Gastrocnemius medialis (tissue), 4 donors: ENCODE measurements at regions not wholly inside any gene's neighbourhood (a gene's known extent, or its start where the extent isn't known, plus 50 kb on each side); places are given as distances from the start of the nearest gene placed in this dataset.

Experiments used
- CTCF ChIP-seq, 5 experiments: fragments of 450-650 bp in 3 of 5; fragments of 200-600 bp in 2 of 5; sonication (generic) in 2 of 5; IDR thresholded peaks in 4 of 5; conservative IDR thresholded peaks in 1 of 5; 1 replicate in 4 of 5; 2 replicates in 1 of 5; pipeline ENCODE4 v1.5.1; 2016 to 2019; ENCODE audit warnings: antibody characterized with exemption in 5 of 5, mild to moderate bottlenecking in 3 of 5, moderate library complexity in 3 of 5
- POLR2A ChIP-seq, 2 donors: fragments of 450-650 bp; IDR thresholded peaks; one replicate each; pipeline ENCODE4 v1.6.1; 2017; ENCODE audit warnings: antibody characterized with exemption in 2 of 2, mild to moderate bottlenecking in 2 of 2, moderate library complexity in 2 of 2

GRCh38 chr14:40920380-40920779 is 686.3 kb upstream of the LRFN5 start:
- TF ChIP-seq CTCF (IDR thresholded peaks at IDR 0.05 in 4 of 5, conservative IDR thresholded peaks at IDR 0.05 in 1 of 5) = no peak
- no peak for TF ChIP-seq POLR2A (IDR thresholded peaks at IDR 0.05)
